ENCODE measurements at regions not wholly inside any gene's neighbourhood (a gene's known extent, or its start where the extent isn't known, plus 50 kb on each side); places are given as distances from the start of the nearest gene placed in this dataset.
"Not testable (repeated sequence)": the region's sequence is repeated elsewhere in the genome, so short reads cannot be mapped to it uniquely, and the experiment has no call there.

DNA sequence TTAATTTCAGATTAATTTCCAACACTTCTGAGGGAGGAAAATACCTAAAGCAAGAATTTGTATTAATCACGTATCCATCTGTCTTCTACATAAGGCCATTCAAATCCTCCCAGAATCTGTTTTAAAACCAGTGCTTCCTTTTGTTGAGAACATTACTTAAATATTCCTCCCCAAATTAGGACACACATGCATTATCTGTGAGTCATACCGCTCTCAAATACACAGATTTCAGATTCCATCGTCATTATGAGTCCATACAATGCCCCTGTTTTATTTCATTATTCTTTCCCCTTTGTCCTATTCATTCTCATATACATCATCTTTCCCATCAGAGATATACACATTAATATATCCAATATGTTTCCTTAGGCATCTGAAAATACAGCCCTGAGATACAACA is 57.3 kb upstream of the PRSS12 start:
- Histone ChIP-seq H3K36me3 (replicated peaks; ENCODE audit: insufficient read depth, low read length) (no peaks in the 10 kb centered on the region), H4K20me1 (ENCODE audit: insufficient read depth, low read length) (no peaks in the 10 kb centered on the region), H3K79me2 (ENCODE audit: low read length) (no peaks in the 10 kb centered on the region), H3K27me3 (replicated peaks; ENCODE audit: insufficient read depth, low read length) (no peaks in the 10 kb centered on the region), H2AFZ (ENCODE audit: low read length) (no peak overlapping the region), H3K9ac (ENCODE audit: low read length) (no peak overlapping the region), H3K4me2 (ENCODE audit: low read depth, low read length) (no peak overlapping the region), H3K27ac (ENCODE audit: low read length) (no peak overlapping the region), H3K9me3 (replicated peaks; ENCODE audit: insufficient read depth, low read length) (no peaks in the 10 kb centered on the region), H3F3A (ENCODE audit: insufficient read depth, low read length) (no peaks in the 10 kb centered on the region), H3K4me3 (ENCODE audit: low read length) (no peak overlapping the region), H3K4me1 (ENCODE audit: low read length) (no peaks in the 10 kb centered on the region), H3K9me2 (replicated peaks; ENCODE audit: insufficient read depth, low read length) (no peaks in the 10 kb centered on the region)
- no peak for DNase-seq
- TF ChIP-seq EZH2 (optimal IDR thresholded peaks at IDR 0.05; ENCODE audit: low read depth, low read length) (no peak), EZH2phosphoT487 (IDR thresholded peaks at IDR 0.05; ENCODE audit: low read length) (no peak)
- TF ChIP-seq, protein P1, sequence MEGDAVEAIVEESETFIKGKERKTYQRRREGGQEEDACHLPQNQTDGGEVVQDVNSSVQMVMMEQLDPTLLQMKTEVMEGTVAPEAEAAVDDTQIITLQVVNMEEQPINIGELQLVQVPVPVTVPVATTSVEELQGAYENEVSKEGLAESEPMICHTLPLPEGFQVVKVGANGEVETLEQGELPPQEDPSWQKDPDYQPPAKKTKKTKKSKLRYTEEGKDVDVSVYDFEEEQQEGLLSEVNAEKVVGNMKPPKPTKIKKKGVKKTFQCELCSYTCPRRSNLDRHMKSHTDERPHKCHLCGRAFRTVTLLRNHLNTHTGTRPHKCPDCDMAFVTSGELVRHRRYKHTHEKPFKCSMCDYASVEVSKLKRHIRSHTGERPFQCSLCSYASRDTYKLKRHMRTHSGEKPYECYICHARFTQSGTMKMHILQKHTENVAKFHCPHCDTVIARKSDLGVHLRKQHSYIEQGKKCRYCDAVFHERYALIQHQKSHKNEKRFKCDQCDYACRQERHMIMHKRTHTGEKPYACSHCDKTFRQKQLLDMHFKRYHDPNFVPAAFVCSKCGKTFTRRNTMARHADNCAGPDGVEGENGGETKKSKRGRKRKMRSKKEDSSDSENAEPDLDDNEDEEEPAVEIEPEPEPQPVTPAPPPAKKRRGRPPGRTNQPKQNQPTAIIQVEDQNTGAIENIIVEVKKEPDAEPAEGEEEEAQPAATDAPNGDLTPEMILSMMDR (IDR thresholded peaks at IDR 0.05; ENCODE audit: low read length) = no peak

DNA sequence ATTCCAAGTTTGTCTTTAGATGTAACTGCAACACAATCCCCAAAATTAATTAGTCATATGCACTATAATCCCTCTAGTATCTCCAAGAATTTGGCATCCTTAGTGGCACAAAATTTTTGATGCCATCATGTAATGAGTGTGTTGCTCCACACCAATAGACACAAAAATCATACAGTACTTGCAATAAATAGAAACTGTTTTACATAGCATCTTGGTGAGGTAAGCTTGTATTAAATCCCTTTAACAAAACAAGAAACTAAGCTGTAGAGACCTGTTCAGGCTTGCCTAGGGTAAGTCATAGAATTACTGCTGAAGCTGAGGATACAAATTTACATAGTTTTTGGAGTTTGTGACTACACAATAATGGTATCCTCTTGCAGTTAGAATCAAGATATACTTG is 64.5 kb upstream of the PRSS12 start:
- no peaks in the 10 kb centered on the region for H3K9me3 ChIP-seq (replicated peaks; ENCODE audit: insufficient read depth, low read length)
- no peaks in the 10 kb centered on the region for H3K79me2 ChIP-seq (ENCODE audit: low read length)
- no peak overlapping the region for H2AFZ ChIP-seq (ENCODE audit: low read length)

DNA sequence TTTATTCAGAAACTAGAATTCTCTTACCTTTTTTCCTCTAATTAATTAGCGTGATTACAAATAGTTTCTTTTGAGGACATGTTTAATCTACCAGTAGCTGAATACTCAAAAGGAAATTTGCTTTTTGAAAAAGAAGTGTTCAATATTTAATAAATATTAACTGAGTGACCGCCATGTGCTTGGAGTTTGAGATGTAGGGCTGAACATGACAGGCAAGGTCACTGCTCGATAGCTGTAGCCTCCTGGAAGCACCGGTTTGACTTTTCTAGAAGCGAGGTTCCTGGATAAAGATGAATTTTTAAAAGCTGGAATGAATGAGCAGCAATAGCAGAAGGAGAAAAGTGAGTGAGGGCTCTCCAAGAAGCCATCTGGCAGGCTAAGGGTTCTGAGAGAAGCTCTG is 65.0 kb upstream of the PRSS12 start:
- H2AFZ ChIP-seq (ENCODE audit: low read length); H3K79me2 ChIP-seq (ENCODE audit: low read length); H3K27ac ChIP-seq (ENCODE audit: low read length); H3K4me1 ChIP-seq (ENCODE audit: low read length); H4K20me1 ChIP-seq (ENCODE audit: insufficient read depth, low read length); DNase-seq; H3K9me3 ChIP-seq (replicated peaks; ENCODE audit: insufficient read depth, low read length); H3K9me2 ChIP-seq (replicated peaks; ENCODE audit: insufficient read depth, low read length); H3K4me3 ChIP-seq (ENCODE audit: low read length); H3F3A ChIP-seq (ENCODE audit: insufficient read depth, low read length); H3K36me3 ChIP-seq (replicated peaks; ENCODE audit: insufficient read depth, low read length); H3K4me2 ChIP-seq (ENCODE audit: low read depth, low read length); H3K27me3 ChIP-seq (replicated peaks; ENCODE audit: insufficient read depth, low read length); H3K9ac ChIP-seq (ENCODE audit: low read length): not testable (repeated sequence)

More for the DNA sequence above, 64.5 kb upstream of the PRSS12 start:
- Histone ChIP-seq H3K4me3 (ENCODE audit: low read length) (no peak overlapping the region), H3K9me2 (replicated peaks; ENCODE audit: insufficient read depth, low read length) (no peaks in the 10 kb centered on the region), H3K4me2 (ENCODE audit: low read depth, low read length) (no peak overlapping the region), H3K36me3 (replicated peaks; ENCODE audit: insufficient read depth, low read length) (no peaks in the 10 kb centered on the region), H3K27ac (ENCODE audit: low read length) (no peak overlapping the region), H3K9ac (ENCODE audit: low read length) (no peak overlapping the region), H3F3A (ENCODE audit: insufficient read depth, low read length) (no peaks in the 10 kb centered on the region), H3K27me3 (replicated peaks; ENCODE audit: insufficient read depth, low read length) (no peaks in the 10 kb centered on the region), H4K20me1 (ENCODE audit: insufficient read depth, low read length) (no peaks in the 10 kb centered on the region), H3K4me1 (ENCODE audit: low read length) (no peaks in the 10 kb centered on the region)
- no peak for TF ChIP-seq EZH2 (optimal IDR thresholded peaks at IDR 0.05; ENCODE audit: low read depth, low read length)
- no peak for TF ChIP-seq EZH2phosphoT487 (IDR thresholded peaks at IDR 0.05; ENCODE audit: low read length)
- TF ChIP-seq, protein P1 (IDR thresholded peaks at IDR 0.05; ENCODE audit: low read length) = no peak
- DNase-seq = no peak

DNA sequence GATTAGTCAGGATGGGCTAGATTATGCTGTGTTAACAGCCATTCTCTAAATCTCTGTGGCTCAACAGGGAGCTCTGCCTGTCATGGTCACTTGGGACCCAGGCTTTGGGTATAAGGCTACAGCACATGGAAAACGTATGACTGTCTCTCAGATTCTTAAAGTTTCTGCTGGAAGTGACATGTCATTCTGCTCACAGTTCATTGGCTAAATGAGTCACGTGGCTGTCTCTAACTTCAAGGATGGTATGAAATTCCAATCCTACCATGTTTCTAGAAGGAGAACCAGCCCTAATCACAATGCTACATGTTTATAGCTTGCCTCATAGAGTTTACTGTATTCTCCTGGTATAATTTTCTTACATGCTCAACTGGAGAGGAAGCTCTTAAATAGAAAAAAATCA is 65.6 kb upstream of the PRSS12 start:
- H3K27ac ChIP-seq (ENCODE audit: low read length); H3F3A ChIP-seq (ENCODE audit: insufficient read depth, low read length): not testable (repeated sequence)

DNA sequence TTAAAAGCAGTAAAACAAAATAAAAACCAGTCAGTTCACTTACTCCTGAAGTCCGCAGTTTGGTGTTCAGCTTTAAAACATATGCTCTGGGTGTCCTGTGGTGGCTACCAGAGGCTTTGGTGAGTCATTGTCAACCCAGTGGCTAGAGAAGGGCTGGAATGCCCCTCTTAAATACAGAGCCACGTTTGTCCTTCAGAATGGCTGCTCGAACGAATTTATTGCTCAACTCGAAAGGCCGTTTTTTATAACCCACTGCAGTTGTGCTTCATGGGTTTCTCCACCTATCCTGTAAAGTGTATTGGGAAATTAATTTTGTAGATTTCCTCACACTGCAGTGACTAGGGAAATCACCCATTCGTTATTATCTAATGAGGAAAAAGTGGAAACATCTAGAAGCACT is 66.8 kb upstream of the PRSS12 start:
- H3K27ac ChIP-seq (ENCODE audit: low read length); H2AFZ ChIP-seq (ENCODE audit: low read length); H3K4me1 ChIP-seq (ENCODE audit: low read length); H3K36me3 ChIP-seq (replicated peaks; ENCODE audit: insufficient read depth, low read length); H3K4me2 ChIP-seq (ENCODE audit: low read depth, low read length); H4K20me1 ChIP-seq (ENCODE audit: insufficient read depth, low read length); H3K9me3 ChIP-seq (replicated peaks; ENCODE audit: insufficient read depth, low read length); H3K4me3 ChIP-seq (ENCODE audit: low read length); DNase-seq; H3K79me2 ChIP-seq (ENCODE audit: low read length); H3K9ac ChIP-seq (ENCODE audit: low read length); H3K27me3 ChIP-seq (replicated peaks; ENCODE audit: insufficient read depth, low read length); H3K9me2 ChIP-seq (replicated peaks; ENCODE audit: insufficient read depth, low read length); H3F3A ChIP-seq (ENCODE audit: insufficient read depth, low read length): not testable (repeated sequence)

More for the DNA sequence above, 65.6 kb upstream of the PRSS12 start:
- not testable (repeated sequence) for H3K9me2 ChIP-seq (replicated peaks; ENCODE audit: insufficient read depth, low read length); H2AFZ ChIP-seq (ENCODE audit: low read length); H3K9me3 ChIP-seq (replicated peaks; ENCODE audit: insufficient read depth, low read length); H4K20me1 ChIP-seq (ENCODE audit: insufficient read depth, low read length); H3K4me3 ChIP-seq (ENCODE audit: low read length); H3K36me3 ChIP-seq (replicated peaks; ENCODE audit: insufficient read depth, low read length); H3K4me1 ChIP-seq (ENCODE audit: low read length); H3K9ac ChIP-seq (ENCODE audit: low read length); DNase-seq; H3K27me3 ChIP-seq (replicated peaks; ENCODE audit: insufficient read depth, low read length); H3K4me2 ChIP-seq (ENCODE audit: low read depth, low read length); H3K79me2 ChIP-seq (ENCODE audit: low read length)
